ENCODE measurements at regions not wholly inside any gene's neighbourhood (a gene's known extent, or its start where the extent isn't known, plus 50 kb on each side); places are given as distances from the start of the nearest gene placed in this dataset.

DNA sequence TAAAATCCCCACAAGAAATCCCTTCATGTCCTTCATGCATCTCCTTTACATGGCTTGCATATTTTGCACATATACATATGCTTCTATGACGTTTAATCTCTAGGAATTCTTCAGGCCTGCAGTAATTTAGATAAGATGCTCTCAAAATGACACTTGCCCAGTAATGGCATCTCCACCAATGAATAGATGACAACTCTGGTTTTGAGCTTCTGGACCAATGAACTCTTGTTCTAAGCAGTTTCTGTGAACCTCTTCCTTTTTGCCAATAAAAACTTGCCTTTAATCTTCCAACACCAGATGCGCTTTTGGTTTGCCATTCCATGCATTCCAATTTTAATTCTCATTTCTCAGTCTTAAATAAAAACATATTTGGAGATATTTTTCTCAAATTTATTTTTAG lies 189.8 kb upstream of the OLFM3 start:
- TF ChIP-seq, protein P1, sequence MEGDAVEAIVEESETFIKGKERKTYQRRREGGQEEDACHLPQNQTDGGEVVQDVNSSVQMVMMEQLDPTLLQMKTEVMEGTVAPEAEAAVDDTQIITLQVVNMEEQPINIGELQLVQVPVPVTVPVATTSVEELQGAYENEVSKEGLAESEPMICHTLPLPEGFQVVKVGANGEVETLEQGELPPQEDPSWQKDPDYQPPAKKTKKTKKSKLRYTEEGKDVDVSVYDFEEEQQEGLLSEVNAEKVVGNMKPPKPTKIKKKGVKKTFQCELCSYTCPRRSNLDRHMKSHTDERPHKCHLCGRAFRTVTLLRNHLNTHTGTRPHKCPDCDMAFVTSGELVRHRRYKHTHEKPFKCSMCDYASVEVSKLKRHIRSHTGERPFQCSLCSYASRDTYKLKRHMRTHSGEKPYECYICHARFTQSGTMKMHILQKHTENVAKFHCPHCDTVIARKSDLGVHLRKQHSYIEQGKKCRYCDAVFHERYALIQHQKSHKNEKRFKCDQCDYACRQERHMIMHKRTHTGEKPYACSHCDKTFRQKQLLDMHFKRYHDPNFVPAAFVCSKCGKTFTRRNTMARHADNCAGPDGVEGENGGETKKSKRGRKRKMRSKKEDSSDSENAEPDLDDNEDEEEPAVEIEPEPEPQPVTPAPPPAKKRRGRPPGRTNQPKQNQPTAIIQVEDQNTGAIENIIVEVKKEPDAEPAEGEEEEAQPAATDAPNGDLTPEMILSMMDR (IDR thresholded peaks at IDR 0.05), result no peak
- TF ChIP-seq ZFX (IDR thresholded peaks at IDR 0.05; ENCODE audit: borderline replicate concordance), result no peak

All from 22Rv1 (cell line).